ENCODE measurements at regions not wholly inside any gene's neighbourhood (a gene's known extent, or its start where the extent isn't known, plus 50 kb on each side); places are given as distances from the start of the nearest gene placed in this dataset.
"Not testable (repeated sequence)": the region's sequence is repeated elsewhere in the genome, so short reads cannot be mapped to it uniquely, and the experiment has no call there.

DNA sequence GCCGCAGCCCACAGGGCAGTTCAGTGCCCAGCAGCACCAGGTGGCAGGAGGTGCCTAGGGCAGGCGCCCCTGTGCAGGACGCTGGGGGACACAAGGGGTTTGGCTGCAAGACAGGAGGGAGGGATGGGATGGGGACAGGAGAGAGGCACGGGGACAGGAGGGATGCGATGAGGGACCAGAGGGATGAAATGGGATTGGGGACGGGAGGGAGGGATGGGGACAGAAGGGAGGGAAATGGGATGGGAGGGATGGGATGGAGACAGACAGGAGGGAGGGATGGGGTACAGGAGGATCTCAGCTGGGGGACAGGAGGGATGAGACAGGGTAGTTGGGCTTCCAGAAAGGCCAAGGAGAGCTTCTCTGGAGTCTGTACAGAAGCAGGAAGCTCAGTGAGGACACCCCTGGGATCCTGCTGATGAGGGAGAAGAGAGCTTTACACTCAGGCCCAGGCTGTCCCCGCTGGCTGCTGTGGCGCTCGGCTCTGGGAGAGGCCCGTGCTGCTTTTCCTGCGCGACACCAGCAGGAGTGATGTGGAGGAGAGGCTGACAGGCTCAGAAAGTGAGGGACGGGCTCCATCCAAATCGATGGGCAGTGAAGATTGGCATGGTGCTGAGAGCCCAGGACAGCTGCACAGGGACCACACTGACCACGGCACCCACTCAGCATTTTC, 400.8 kb downstream of the SMOC2 start:
- H3K4me1 Mint-ChIP-seq (ENCODE audit: low read depth, unreplicated experiment), result peaks cover 8% of the 10 kb centered on the region
- H3K4me3 Mint-ChIP-seq (ENCODE audit: unreplicated experiment), result no peak overlapping the region
- TF ChIP-seq CTCF (IDR thresholded peaks at IDR 0.05; ENCODE audit: insufficient read depth in 1 of 2, low read depth in 1 of 2, low read length in 1 of 2, severe bottlenecking in 1 of 2, unreplicated experiment in 1 of 2), result no peak
- no TSS peak for BruUV-seq (replicated peaks)
- no peaks in the 10 kb centered on the region for H3K4me1 ChIP-seq
- peaks cover 8% of the 10 kb centered on the region for H3K27me3 Mint-ChIP-seq (ENCODE audit: insufficient read depth, unreplicated experiment)
- CTCF ChIA-PET, result interaction anchor here (0.7 kb wide), 1 partner anchor 943 kb away, joined by 8 read pairs; no protein-coding TSS in a partner anchor
- no peak overlapping the region for H3K27ac Mint-ChIP-seq (ENCODE audit: unreplicated experiment)
- H3K4me3 ChIP-seq (ENCODE audit: low read depth, low read length), result no peak overlapping the region
- no peaks in the 10 kb centered on the region for H3K36me3 ChIP-seq (ENCODE audit: control insufficient read depth, insufficient read depth, low read length)
- no peaks in the 10 kb centered on the region for H3K27me3 ChIP-seq (replicated peaks; ENCODE audit: control insufficient read depth, insufficient read depth, low read length)
- H3K36me3 Mint-ChIP-seq (ENCODE audit: insufficient read depth, unreplicated experiment), result peaks cover 5% of the 10 kb centered on the region
- DNase-seq, result no peak
- H3K9me3 Mint-ChIP-seq (ENCODE audit: unreplicated experiment), result peaks cover 11% of the 10 kb centered on the region
- intact Hi-C loops (cut with micrococcal nuclease; ENCODE audit: unreplicated experiment), result no loop called here
- POLR2A ChIA-PET, result no interaction called here
- no peaks in the 10 kb centered on the region for H3K9me3 ChIP-seq

- CTCF ChIA-PET, result not testable (repeated sequence)
Measured at GRCh38 chr6:168840932-168841331, 399.9 kb downstream of the SMOC2 start.

GRCh38 chr6:168840299-168840698, 399.3 kb downstream of the SMOC2 start:
- CTCF ChIA-PET; H3K4me3 Mint-ChIP-seq (ENCODE audit: unreplicated experiment): not testable (repeated sequence)

More at GRCh38 chr6:168840932-168841331, 399.9 kb downstream of the SMOC2 start:
- peaks cover 11% of the 10 kb centered on the region for H3K9me3 Mint-ChIP-seq (ENCODE audit: unreplicated experiment)
- H3K36me3 Mint-ChIP-seq (ENCODE audit: insufficient read depth, unreplicated experiment); intact Hi-C loops (cut with micrococcal nuclease; ENCODE audit: unreplicated experiment); DNase-seq; H3K4me1 Mint-ChIP-seq (ENCODE audit: low read depth, unreplicated experiment); H3K36me3 ChIP-seq (ENCODE audit: control insufficient read depth, insufficient read depth, low read length); H3K27me3 ChIP-seq (replicated peaks; ENCODE audit: control insufficient read depth, insufficient read depth, low read length); BruUV-seq (replicated peaks); H3K9me3 ChIP-seq; POLR2A ChIA-PET; H3K27me3 Mint-ChIP-seq (ENCODE audit: insufficient read depth, unreplicated experiment); H3K27ac Mint-ChIP-seq (ENCODE audit: unreplicated experiment); H3K4me3 ChIP-seq (ENCODE audit: low read depth, low read length); H3K4me3 Mint-ChIP-seq (ENCODE audit: unreplicated experiment); H3K4me1 ChIP-seq: not testable (repeated sequence)

GRCh38 chr6:168838037-168838399, 397.0 kb downstream of the SMOC2 start:
- peaks cover 8% of the 10 kb centered on the region for H3K27me3 Mint-ChIP-seq (ENCODE audit: insufficient read depth, unreplicated experiment)
- H3K4me3 Mint-ChIP-seq (ENCODE audit: unreplicated experiment), result no peak overlapping the region
- Histone ChIP-seq H3K27me3 (replicated peaks; ENCODE audit: control insufficient read depth, insufficient read depth, low read length) (no peaks in the 10 kb centered on the region), H3K9me3 (no peaks in the 10 kb centered on the region), H3K4me1 (peaks cover 14% of the 10 kb centered on the region), H3K36me3 (ENCODE audit: control insufficient read depth, insufficient read depth, low read length) (no peaks in the 10 kb centered on the region), H3K4me3 (ENCODE audit: low read depth, low read length) (no peak overlapping the region)
- intact Hi-C loops (cut with micrococcal nuclease; ENCODE audit: unreplicated experiment), result no loop called here
- ChIA-PET POLR2A (no interaction called here), CTCF (no interaction called here)
- H3K36me3 Mint-ChIP-seq (ENCODE audit: insufficient read depth, unreplicated experiment), result peaks cover 5% of the 10 kb centered on the region
- DNase-seq, result no peak
- no TSS peak for BruUV-seq (replicated peaks)
- H3K27ac Mint-ChIP-seq (ENCODE audit: unreplicated experiment), result no peak overlapping the region
- TF ChIP-seq CTCF (IDR thresholded peaks at IDR 0.05; ENCODE audit: insufficient read depth in 1 of 2, low read depth in 1 of 2, low read length in 1 of 2, severe bottlenecking in 1 of 2, unreplicated experiment in 1 of 2), result no peak
- peaks cover 11% of the 10 kb centered on the region for H3K9me3 Mint-ChIP-seq (ENCODE audit: unreplicated experiment)
- H3K4me1 Mint-ChIP-seq (ENCODE audit: low read depth, unreplicated experiment), result peaks cover 23% of the 10 kb centered on the region

More at GRCh38 chr6:168840299-168840698, 399.3 kb downstream of the SMOC2 start:
- DNase-seq; intact Hi-C loops (cut with micrococcal nuclease; ENCODE audit: unreplicated experiment); H3K4me1 ChIP-seq; H3K4me3 ChIP-seq (ENCODE audit: low read depth, low read length); POLR2A ChIA-PET; H3K27ac Mint-ChIP-seq (ENCODE audit: unreplicated experiment); H3K9me3 ChIP-seq; H3K36me3 Mint-ChIP-seq (ENCODE audit: insufficient read depth, unreplicated experiment); BruUV-seq (replicated peaks); H3K36me3 ChIP-seq (ENCODE audit: control insufficient read depth, insufficient read depth, low read length); H3K27me3 ChIP-seq (replicated peaks; ENCODE audit: control insufficient read depth, insufficient read depth, low read length); H3K27me3 Mint-ChIP-seq (ENCODE audit: insufficient read depth, unreplicated experiment): not testable (repeated sequence)
- Mint-ChIP-seq H3K9me3 (ENCODE audit: unreplicated experiment) (peaks cover 11% of the 10 kb centered on the region), H3K4me1 (ENCODE audit: low read depth, unreplicated experiment) (peaks cover 14% of the 10 kb centered on the region)
